ENCODE measurements at regions not wholly inside any gene's neighbourhood (a gene's known extent, or its start where the extent isn't known, plus 50 kb on each side); places are given as distances from the start of the nearest gene placed in this dataset.

GRCh38 chr6:122283884-122284283 is 115.6 kb upstream of the HSF2 start:
- no peak overlapping the region for H3K4me3 ChIP-seq
- no peaks in the 10 kb centered on the region for H3K27me3 ChIP-seq
- TF ChIP-seq EP300 (IDR thresholded peaks at IDR 0.05) (no peak), POLR2A (IDR thresholded peaks at IDR 0.05) (no peak), POLR2AphosphoS5 (IDR thresholded peaks at IDR 0.05) (no peak), CTCF (IDR thresholded peaks at IDR 0.05) (no peak)
- 86% methylated on average over 4 of the region's 4 CpGs for WGBS
- no peaks in the 10 kb centered on the region for H3K36me3 ChIP-seq
- no peak for DNase-seq (ENCODE audit: low spot score in 2 of 2)
- no peaks in the 10 kb centered on the region for H3K9me3 ChIP-seq
- H3K27ac ChIP-seq, result no peak overlapping the region
- H3K4me1 ChIP-seq, result no peaks in the 10 kb centered on the region

GRCh38 chr6:122284848-122285247 is 114.6 kb upstream of the HSF2 start:
- no peaks in the 10 kb centered on the region for H3K4me1 ChIP-seq
- no peak overlapping the region for H3K27ac ChIP-seq
- no peak for DNase-seq (ENCODE audit: low spot score in 2 of 2)
- H3K9me3 ChIP-seq, result no peaks in the 10 kb centered on the region
- H3K36me3 ChIP-seq, result no peaks in the 10 kb centered on the region
- no peak overlapping the region for H3K4me3 ChIP-seq
- TF ChIP-seq EP300 (IDR thresholded peaks at IDR 0.05) (no peak), POLR2AphosphoS5 (IDR thresholded peaks at IDR 0.05) (no peak)
- H3K27me3 ChIP-seq, result no peaks in the 10 kb centered on the region
- 94% methylated on average over 1 of the region's 1 CpG for WGBS

- WGBS, result 59% methylated on average over 4 of the region's 4 CpGs
- no peaks in the 10 kb centered on the region for H3K27me3 ChIP-seq
These were observed 114.0 kb upstream of the HSF2 start for GRCh38 chr6:122285292-122285913.

GRCh38 chr6:122286512-122286911 is 112.9 kb upstream of the HSF2 start:
- no peak for TF ChIP-seq POLR2A (IDR thresholded peaks at IDR 0.05)
- no peak for TF ChIP-seq EP300 (IDR thresholded peaks at IDR 0.05)
- no peak for TF ChIP-seq POLR2AphosphoS5 (IDR thresholded peaks at IDR 0.05)
- Histone ChIP-seq H3K36me3 (no peaks in the 10 kb centered on the region), H3K27ac (no peak overlapping the region), H3K9me3 (no peaks in the 10 kb centered on the region), H3K27me3 (no peaks in the 10 kb centered on the region), H3K4me1 (no peaks in the 10 kb centered on the region), H3K4me3 (no peak overlapping the region)
- no peak for DNase-seq (ENCODE audit: low spot score in 2 of 2)

More at GRCh38 chr6:122285292-122285913, 114.0 kb upstream of the HSF2 start:
- H3K4me3 ChIP-seq, result no peak overlapping the region
- H3K36me3 ChIP-seq, result no peaks in the 10 kb centered on the region
- no peaks in the 10 kb centered on the region for H3K4me1 ChIP-seq
- TF ChIP-seq POLR2A (IDR thresholded peaks at IDR 0.05) (no peak), EP300 (IDR thresholded peaks at IDR 0.05) (no peak), POLR2AphosphoS5 (IDR thresholded peaks at IDR 0.05) (no peak), CTCF (IDR thresholded peaks at IDR 0.05) (no peak)
- peak overlapping the region; percentile 51 for H3K27ac ChIP-seq
- no peak for DNase-seq (ENCODE audit: low spot score in 2 of 2)
- H3K9me3 ChIP-seq, result no peaks in the 10 kb centered on the region

- WGBS, result 91% methylated on average over 4 of the region's 4 CpGs
- no peaks in the 10 kb centered on the region for H3K4me1 ChIP-seq
- no peak overlapping the region for H3K27ac ChIP-seq
- no peaks in the 10 kb centered on the region for H3K9me3 ChIP-seq
- H3K27me3 ChIP-seq, result no peaks in the 10 kb centered on the region
- no peak overlapping the region for H3K4me3 ChIP-seq
- TF ChIP-seq EP300 (IDR thresholded peaks at IDR 0.05) (no peak), POLR2A (IDR thresholded peaks at IDR 0.05) (no peak), CTCF (IDR thresholded peaks at IDR 0.05) (no peak), POLR2AphosphoS5 (IDR thresholded peaks at IDR 0.05) (no peak)
- no peak for DNase-seq (ENCODE audit: low spot score in 2 of 2)
- H3K36me3 ChIP-seq, result no peaks in the 10 kb centered on the region
These were observed 109.5 kb upstream of the HSF2 start for GRCh38 chr6:122289762-122290539.

- Histone ChIP-seq H3K4me3 (no peak overlapping the region), H3K27me3 (no peaks in the 10 kb centered on the region), H3K4me1 (no peaks in the 10 kb centered on the region), H3K36me3 (no peaks in the 10 kb centered on the region), H3K9me3 (no peaks in the 10 kb centered on the region), H3K27ac (no peak overlapping the region)
- WGBS, result 72% methylated on average over 2 of the region's 2 CpGs
- DNase-seq (ENCODE audit: low spot score in 2 of 2), result no peak
- TF ChIP-seq CTCF (IDR thresholded peaks at IDR 0.05) (no peak), EP300 (IDR thresholded peaks at IDR 0.05) (no peak), POLR2A (IDR thresholded peaks at IDR 0.05) (no peak), POLR2AphosphoS5 (IDR thresholded peaks at IDR 0.05) (no peak)
These were observed 102.4 kb upstream of the HSF2 start for GRCh38 chr6:122297010-122297409.

Data from suprapubic skin (tissue), 4 donors.